ENCODE measurements at regions not wholly inside any gene's neighbourhood (a gene's known extent, or its start where the extent isn't known, plus 50 kb on each side); places are given as distances from the start of the nearest gene placed in this dataset.

DNA sequence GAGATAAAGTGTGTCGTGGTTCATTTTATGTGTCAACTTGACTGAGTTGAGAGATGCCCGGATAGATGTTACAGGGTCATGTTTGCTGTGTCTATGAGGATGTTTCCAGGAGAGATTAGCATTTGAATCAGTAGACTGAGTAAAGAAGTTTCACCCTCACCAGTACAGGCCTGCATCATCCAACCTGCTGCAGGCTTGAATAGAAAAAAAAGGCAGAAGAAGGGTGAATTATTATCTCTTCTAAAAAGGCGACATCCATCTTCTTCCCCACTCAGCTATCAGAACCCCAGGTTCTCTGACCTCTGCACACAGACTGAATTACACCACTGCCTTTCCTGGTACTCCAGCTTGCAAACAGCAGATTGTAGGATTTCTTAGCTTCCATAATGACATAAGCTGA, 1293.7 kb upstream of the FLRT2 start (continued):
- no peak for TF ChIP-seq CTCF (conservative IDR thresholded peaks at IDR 0.05; ENCODE audit: low read depth in 2 of 2)

DNA sequence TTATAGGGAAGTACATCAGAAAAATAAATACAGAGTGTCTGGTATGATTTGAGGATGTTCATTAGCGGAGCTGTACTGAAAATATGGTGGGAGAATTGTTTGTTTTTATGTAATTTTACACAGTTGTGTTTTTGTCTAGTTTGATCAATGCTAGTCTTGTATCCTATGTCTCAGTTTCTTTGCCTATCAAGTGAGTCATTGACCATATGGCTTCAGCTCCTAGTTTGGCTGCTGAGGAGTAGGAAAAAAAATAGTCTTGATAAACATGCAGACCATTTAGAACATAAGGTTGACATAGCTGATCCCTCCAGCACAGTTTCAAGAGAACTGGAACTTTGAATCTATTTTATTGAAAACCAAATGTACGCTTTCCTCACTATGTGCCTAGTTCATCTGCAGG, 1292.1 kb upstream of the FLRT2 start:
- Histone ChIP-seq H3K9me2 (ENCODE audit: insufficient read depth) (peaks cover 1% of the 10 kb centered on the region), H3K27me3 (ENCODE audit: insufficient read depth) (no peaks in the 10 kb centered on the region), H3K4me1 (ENCODE audit: insufficient read depth) (no peaks in the 10 kb centered on the region), H3K36me3 (ENCODE audit: insufficient read depth) (no peaks in the 10 kb centered on the region; the same call in 1 of the 2 replicates), H2AFZ (no peak overlapping the region), H4K20me1 (replicated peaks; ENCODE audit: insufficient read depth) (no peaks in the 10 kb centered on the region), H3K27ac (ENCODE audit: low read depth) (no peak overlapping the region), H3K4me2 (no peak overlapping the region), H3K79me2 (replicated peaks; ENCODE audit: insufficient read depth) (no peaks in the 10 kb centered on the region), H3F3A (replicated peaks; ENCODE audit: low read depth) (no peaks in the 10 kb centered on the region), H3K4me3 (no peak overlapping the region)
- H3K27ac Mint-ChIP-seq = no peak overlapping the region
- H3K9me3 Mint-ChIP-seq = peaks cover 10% of the 10 kb centered on the region
- peaks cover 6% of the 10 kb centered on the region; the same call in 2 of the 3 replicates for H3K36me3 Mint-ChIP-seq (ENCODE audit: low read depth)
- no peak for ATAC-seq
- H3K4me3 Mint-ChIP-seq = no peak overlapping the region
- H3K4me1 Mint-ChIP-seq = peaks cover 6% of the 10 kb centered on the region; the same call in 2 of the 3 replicates
- no peaks in the 10 kb centered on the region for H3K27me3 Mint-ChIP-seq (ENCODE audit: insufficient read depth, low read depth, poor library complexity)
- DNase-seq (ENCODE audit: low spot score) = no peak
- TF ChIP-seq ZNF114 (CRISPR knock-in tag; IDR thresholded peaks at IDR 0.05) (no peak), NANOG (IDR thresholded peaks at IDR 0.05; ENCODE audit: borderline replicate concordance) (no peak), ETS1 (IDR thresholded peaks at IDR 0.05) (no peak), CREB1 (CRISPR knock-in tag; IDR thresholded peaks at IDR 0.05; ENCODE audit: low read depth) (no peak), STAT1 (IDR thresholded peaks at IDR 0.05; ENCODE audit: unreplicated experiment) (no peak), CTCF (conservative IDR thresholded peaks at IDR 0.05; ENCODE audit: low read depth in 2 of 2) (no peak), EZH2phosphoT487 (IDR thresholded peaks at IDR 0.05; ENCODE audit: unreplicated experiment) (no peak), ZNF331 (CRISPR knock-in tag; IDR thresholded peaks at IDR 0.05; ENCODE audit: low read depth) (no peak), POLR2AphosphoS5 (IDR thresholded peaks at IDR 0.05; ENCODE audit: low read depth) (no peak)
- TF ChIP-seq, protein P1, sequence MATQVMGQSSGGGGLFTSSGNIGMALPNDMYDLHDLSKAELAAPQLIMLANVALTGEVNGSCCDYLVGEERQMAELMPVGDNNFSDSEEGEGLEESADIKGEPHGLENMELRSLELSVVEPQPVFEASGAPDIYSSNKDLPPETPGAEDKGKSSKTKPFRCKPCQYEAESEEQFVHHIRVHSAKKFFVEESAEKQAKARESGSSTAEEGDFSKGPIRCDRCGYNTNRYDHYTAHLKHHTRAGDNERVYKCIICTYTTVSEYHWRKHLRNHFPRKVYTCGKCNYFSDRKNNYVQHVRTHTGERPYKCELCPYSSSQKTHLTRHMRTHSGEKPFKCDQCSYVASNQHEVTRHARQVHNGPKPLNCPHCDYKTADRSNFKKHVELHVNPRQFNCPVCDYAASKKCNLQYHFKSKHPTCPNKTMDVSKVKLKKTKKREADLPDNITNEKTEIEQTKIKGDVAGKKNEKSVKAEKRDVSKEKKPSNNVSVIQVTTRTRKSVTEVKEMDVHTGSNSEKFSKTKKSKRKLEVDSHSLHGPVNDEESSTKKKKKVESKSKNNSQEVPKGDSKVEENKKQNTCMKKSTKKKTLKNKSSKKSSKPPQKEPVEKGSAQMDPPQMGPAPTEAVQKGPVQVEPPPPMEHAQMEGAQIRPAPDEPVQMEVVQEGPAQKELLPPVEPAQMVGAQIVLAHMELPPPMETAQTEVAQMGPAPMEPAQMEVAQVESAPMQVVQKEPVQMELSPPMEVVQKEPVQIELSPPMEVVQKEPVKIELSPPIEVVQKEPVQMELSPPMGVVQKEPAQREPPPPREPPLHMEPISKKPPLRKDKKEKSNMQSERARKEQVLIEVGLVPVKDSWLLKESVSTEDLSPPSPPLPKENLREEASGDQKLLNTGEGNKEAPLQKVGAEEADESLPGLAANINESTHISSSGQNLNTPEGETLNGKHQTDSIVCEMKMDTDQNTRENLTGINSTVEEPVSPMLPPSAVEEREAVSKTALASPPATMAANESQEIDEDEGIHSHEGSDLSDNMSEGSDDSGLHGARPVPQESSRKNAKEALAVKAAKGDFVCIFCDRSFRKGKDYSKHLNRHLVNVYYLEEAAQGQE (IDR thresholded peaks at IDR 0.05; ENCODE audit: unreplicated experiment) = no peak
- TF ChIP-seq, protein P2, sequence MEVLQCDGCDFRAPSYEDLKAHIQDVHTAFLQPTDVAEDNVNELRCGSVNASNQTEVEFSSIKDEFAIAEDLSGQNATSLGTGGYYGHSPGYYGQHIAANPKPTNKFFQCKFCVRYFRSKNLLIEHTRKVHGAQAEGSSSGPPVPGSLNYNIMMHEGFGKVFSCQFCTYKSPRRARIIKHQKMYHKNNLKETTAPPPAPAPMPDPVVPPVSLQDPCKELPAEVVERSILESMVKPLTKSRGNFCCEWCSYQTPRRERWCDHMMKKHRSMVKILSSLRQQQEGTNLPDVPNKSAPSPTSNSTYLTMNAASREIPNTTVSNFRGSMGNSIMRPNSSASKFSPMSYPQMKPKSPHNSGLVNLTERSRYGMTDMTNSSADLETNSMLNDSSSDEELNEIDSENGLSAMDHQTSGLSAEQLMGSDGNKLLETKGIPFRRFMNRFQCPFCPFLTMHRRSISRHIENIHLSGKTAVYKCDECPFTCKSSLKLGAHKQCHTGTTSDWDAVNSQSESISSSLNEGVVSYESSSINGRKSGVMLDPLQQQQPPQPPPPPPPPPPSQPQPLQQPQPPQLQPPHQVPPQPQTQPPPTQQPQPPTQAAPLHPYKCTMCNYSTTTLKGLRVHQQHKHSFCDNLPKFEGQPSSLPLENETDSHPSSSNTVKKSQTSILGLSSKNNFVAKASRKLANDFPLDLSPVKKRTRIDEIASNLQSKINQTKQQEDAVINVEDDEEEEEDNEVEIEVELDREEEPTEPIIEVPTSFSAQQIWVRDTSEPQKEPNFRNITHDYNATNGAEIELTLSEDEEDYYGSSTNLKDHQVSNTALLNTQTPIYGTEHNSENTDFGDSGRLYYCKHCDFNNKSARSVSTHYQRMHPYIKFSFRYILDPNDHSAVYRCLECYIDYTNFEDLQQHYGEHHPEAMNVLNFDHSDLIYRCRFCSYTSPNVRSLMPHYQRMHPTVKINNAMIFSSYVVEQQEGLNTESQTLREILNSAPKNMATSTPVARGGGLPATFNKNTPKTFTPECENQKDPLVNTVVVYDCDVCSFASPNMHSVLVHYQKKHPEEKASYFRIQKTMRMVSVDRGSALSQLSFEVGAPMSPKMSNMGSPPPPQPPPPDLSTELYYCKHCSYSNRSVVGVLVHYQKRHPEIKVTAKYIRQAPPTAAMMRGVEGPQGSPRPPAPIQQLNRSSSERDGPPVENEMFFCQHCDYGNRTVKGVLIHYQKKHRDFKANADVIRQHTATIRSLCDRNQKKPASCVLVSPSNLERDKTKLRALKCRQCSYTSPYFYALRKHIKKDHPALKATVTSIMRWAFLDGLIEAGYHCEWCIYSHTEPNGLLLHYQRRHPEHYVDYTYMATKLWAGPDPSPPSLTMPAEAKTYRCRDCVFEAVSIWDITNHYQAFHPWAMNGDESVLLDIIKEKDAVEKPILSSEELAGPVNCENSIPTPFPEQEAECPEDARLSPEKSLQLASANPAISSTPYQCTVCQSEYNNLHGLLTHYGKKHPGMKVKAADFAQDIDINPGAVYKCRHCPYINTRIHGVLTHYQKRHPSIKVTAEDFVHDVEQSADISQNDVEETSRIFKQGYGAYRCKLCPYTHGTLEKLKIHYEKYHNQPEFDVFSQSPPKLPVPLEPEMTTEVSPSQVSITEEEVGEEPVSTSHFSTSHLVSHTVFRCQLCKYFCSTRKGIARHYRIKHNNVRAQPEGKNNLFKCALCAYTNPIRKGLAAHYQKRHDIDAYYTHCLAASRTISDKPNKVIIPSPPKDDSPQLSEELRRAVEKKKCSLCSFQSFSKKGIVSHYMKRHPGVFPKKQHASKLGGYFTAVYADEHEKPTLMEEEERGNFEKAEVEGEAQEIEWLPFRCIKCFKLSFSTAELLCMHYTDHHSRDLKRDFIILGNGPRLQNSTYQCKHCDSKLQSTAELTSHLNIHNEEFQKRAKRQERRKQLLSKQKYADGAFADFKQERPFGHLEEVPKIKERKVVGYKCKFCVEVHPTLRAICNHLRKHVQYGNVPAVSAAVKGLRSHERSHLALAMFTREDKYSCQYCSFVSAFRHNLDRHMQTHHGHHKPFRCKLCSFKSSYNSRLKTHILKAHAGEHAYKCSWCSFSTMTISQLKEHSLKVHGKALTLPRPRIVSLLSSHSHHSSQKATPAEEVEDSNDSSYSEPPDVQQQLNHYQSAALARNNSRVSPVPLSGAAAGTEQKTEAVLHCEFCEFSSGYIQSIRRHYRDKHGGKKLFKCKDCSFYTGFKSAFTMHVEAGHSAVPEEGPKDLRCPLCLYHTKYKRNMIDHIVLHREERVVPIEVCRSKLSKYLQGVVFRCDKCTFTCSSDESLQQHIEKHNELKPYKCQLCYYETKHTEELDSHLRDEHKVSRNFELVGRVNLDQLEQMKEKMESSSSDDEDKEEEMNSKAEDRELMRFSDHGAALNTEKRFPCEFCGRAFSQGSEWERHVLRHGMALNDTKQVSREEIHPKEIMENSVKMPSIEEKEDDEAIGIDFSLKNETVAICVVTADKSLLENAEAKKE (CRISPR knock-in tag; IDR thresholded peaks at IDR 0.05) = no peak

Measured in GM23338 (cell line).